Hepatic stellate cell (primary cell): ENCODE measurements at regions not wholly inside any gene's neighbourhood (a gene's known extent, or its start where the extent isn't known, plus 50 kb on each side); places are given as distances from the start of the nearest gene placed in this dataset.
"Not testable (repeated sequence)": the region's sequence is repeated elsewhere in the genome, so short reads cannot be mapped to it uniquely, and the experiment has no call there.

Experiments
- DNase-seq: peaks from one replicate; pipeline ENCODE4 v3.0.0; 2011; ENCODE audit warnings: low spot score

DNA sequence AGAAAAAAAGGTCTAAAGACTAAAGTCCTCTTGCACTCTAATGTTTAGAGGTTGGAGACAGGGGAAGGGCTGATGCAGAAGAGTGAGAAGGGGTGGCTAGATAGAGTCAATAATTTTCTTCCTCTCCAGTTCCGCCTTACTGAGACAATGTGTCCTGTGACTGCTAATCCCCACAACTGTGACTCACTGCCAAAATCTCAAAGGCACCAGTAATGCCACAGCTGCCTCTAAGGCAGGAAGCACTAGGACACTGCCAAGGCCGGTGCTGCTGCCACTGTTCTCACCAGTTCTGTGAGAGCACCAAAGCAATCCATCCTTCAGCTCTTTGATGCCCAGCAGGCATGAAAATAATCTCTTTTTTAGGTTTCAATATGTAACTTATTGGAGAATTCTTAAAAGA, 701.9 kb upstream of the MAP3K7 start:
- DNase-seq, result no peak

- DNase-seq, result no peak
Observed at GRCh38 chr6:91281901-91282300, 695.0 kb upstream of the MAP3K7 start.

DNA sequence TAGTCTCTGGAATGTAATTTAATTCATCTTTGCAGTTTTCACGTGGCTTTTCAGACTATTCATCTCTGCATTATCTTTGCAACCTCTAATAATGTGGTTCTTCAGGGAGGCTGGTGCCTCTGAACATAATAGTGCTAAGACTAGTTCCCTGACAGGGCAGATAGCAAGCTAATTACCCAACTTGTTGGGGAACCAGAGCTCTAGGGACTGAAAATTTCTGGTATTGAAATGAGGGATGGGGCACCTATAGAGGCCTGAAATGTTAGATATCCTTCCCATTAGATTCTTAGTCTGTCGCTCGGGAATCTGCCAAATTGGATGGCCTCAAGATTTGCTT, 693.6 kb upstream of the MAP3K7 start:
- no peak for DNase-seq

DNA sequence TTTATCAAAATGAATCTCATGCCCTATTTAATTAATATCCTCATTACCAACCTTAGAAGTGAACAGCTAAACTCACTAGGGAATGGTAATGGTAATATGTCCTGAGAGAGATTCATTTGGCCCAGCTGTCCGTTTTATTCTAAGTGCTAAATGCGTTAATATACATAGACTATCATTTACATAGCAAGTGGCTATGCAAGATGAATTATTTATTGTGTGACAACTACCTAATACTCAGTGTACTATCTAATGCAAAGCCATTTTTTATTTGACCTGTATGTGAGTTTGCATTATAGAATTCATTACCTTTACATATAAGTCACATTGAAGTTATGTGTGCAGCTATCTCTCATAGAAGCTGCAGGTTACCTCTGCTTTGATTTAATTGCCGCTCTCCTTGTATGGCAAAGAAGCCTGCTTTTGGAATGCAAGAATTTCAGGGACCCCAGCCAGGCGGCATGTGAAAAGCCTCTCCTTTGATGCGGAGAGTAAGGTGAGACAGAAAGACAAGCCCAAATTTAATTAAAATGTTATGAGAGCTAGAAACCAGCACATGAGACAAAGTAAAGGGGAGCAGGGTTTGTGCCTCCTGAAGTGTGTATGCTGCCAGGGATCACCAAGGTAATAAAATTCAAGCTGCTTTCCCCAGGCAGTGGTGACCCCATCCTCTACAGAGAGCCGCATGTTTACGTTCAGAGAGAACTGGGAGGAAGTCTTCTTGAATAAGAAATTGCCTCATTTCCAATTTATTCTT, 693.0 kb upstream of the MAP3K7 start:
- DNase-seq, result no peak

- no peak for DNase-seq
Observed at GRCh38 chr6:91278416-91278815, 691.5 kb upstream of the MAP3K7 start.

GRCh38 chr6:91276315-91276714, 689.4 kb upstream of the MAP3K7 start:
- no peak for DNase-seq

DNA sequence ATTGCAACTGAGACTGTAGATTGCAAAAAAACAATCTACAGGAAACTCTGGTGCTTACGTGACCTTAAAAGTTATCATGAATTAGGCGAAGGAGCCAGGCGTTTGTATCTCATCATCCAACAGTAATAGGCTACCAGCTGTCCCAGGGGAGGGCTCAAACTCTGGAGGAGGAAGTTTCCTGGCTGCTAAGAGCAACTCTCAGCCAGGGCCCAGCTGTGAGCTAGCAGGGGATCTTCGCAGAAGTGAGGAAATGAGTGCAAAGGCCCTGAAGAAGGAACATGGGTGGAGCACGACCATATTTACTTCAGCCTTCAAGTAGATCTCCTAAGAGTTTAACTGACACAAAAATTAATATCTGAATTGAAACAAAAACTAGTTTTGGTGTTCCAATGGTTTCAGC, 686.9 kb upstream of the MAP3K7 start:
- DNase-seq, result no peak

DNA sequence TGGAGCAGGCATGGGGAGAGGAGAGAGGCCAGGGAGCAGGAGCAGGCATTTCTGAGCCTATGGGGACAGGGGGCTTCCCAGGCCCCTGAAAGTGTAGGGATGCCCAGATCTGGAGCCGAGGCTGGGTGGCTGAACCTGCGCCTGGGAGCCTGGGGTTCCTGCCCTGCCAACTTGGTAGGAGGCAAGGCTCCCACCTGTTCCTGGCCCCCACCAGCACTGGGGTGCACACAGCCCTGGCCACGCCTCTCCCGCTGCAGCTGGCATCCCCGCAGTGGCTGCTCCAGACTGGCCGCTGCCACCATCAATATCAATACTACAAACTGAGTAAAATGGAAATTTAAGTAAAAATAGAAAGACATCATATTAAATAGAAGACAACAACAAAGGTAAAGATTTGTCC, 684.9 kb upstream of the MAP3K7 start:
- no peak for DNase-seq

DNA sequence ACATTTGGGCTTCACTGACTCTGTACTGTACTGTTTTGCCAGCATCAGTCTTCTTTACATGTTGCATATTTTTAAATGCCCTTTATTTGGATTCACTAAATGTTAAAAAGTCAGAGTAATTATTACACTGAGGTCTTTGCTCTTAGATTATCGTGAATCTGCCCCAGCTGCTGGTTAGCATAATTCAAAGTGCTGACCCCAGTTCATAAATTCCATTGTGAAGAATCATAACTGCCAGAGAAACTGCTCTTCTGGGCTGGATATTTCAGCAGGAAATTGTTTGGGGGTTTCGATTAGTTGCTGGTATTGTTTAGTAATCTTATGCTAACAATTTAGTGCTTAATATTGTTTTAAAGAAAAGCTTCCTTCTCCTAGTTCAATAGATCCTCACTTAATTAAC, 682.1 kb upstream of the MAP3K7 start:
- DNase-seq, result no peak

DNA sequence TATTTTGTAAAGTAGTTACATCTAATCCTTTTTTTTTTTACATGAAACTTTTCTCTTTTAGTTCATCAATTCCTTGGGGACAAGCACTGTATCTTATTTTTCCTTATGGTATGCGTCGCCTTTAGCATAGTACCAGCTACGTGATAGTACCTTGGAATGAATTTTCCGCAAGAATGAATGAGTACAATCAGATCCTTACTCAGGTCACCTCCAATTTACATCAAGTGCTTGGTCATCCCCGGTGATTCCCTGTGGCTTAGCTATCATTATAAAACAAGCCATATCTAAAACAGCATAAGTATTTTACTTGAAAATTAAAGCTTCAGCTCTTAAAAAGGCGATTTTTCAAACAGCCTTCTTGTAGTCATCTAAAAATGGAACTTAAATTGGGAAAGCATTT, 680.4 kb upstream of the MAP3K7 start:
- DNase-seq, result no peak

GRCh38 chr6:91266156-91266555, 679.3 kb upstream of the MAP3K7 start:
- no peak for DNase-seq

- DNase-seq, result no peak
Observed at GRCh38 chr6:91243436-91243835, 656.6 kb upstream of the MAP3K7 start.

- no peak for DNase-seq
Observed at GRCh38 chr6:91242614-91242949, 655.7 kb upstream of the MAP3K7 start.

- no peak for DNase-seq
Observed at GRCh38 chr6:91241946-91242613, 655.2 kb upstream of the MAP3K7 start.

GRCh38 chr6:91240878-91241603, 654.2 kb upstream of the MAP3K7 start:
- no peak for DNase-seq

DNA sequence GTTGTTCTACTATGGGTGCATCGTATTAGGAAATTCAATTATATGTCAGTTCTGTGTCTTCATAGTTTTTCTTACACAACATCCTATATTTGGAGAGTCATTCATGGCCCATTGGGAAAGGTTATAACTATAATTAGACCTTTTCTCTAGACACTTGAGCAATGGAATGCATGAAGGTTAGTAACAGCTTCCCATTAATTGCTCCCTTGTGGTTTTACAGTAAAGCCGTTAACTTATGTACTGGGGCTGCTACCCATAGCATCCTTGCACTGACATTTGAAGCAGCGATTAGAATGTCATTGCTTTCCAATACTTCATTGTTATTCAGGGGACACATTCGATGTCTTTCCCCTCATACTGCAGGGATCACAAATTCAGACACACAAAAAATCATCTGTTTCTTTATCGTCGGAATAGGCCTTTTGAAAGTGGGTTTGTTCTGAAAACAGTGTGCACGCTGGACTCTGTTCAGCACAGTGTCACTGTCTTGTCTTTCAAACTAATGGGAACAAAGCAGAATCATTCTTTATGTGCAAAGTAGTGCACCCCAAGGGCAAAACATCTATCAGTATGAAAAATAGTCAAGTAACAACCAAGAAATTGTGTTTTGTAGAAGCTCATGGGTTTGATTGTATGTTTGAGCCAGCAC, 634.3 kb upstream of the MAP3K7 start:
- no peak for DNase-seq

GRCh38 chr6:91213229-91213901, 626.5 kb upstream of the MAP3K7 start:
- no peak for DNase-seq

DNA sequence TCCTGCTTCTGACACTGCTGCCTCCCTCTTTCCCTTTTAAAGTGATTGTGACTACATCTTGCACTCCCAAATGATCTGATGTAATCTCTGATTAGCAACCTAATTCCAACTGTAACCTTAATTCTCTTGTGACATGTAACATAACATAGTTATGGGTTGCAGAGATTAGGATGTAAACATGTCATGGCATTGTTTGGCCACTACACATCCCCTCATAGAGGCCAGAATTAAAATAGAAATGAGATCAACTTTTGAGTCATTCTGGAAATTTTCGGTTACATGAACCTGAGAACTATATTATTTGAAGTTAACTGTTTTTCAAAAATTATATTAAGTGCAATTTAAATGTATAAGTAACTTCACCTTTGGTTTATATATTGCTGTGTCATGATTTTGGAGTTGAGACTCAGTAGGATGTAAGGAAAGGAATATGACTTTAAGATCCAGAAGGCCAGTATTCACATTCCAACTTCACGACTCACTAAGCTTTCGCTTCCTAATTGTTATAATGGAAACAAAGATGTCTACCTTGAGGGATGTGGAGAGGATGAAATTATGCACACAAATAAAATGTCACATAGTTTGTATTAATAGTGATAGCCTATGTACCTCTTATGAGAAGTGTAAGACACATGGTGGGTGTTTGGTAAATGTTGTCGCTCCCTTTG, 611.9 kb upstream of the MAP3K7 start:
- no peak for DNase-seq

GRCh38 chr6:91196729-91197128, 609.9 kb upstream of the MAP3K7 start:
- DNase-seq, result no peak

DNA sequence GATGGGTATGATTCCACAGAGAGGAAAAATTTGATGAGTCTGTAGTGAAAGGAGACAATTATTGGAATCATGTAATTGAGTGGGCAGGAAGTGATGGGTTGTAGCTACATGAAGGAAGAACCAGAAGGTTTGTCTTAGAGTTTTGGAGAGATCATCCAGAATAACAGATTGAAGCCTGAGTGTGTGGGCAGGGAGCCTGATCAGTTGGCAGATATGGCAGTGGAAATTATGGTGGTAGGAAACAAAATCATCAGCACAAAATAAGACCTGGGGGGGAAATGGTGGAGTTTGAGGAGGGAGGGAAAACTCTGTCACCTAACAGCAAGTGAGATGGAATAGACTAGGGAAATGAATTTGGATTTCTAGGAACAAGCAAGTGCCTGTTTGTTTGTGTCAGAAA, 606.6 kb upstream of the MAP3K7 start:
- DNase-seq, result no peak

- DNase-seq, result not testable (repeated sequence)
Observed at GRCh38 chr6:91190041-91190440, 603.2 kb upstream of the MAP3K7 start.

- no peak for DNase-seq
Observed at GRCh38 chr6:91185072-91185471, 598.2 kb upstream of the MAP3K7 start.
